ENCODE measurements at regions not wholly inside any gene's neighbourhood (a gene's known extent, or its start where the extent isn't known, plus 50 kb on each side); places are given as distances from the start of the nearest gene placed in this dataset.

DNA sequence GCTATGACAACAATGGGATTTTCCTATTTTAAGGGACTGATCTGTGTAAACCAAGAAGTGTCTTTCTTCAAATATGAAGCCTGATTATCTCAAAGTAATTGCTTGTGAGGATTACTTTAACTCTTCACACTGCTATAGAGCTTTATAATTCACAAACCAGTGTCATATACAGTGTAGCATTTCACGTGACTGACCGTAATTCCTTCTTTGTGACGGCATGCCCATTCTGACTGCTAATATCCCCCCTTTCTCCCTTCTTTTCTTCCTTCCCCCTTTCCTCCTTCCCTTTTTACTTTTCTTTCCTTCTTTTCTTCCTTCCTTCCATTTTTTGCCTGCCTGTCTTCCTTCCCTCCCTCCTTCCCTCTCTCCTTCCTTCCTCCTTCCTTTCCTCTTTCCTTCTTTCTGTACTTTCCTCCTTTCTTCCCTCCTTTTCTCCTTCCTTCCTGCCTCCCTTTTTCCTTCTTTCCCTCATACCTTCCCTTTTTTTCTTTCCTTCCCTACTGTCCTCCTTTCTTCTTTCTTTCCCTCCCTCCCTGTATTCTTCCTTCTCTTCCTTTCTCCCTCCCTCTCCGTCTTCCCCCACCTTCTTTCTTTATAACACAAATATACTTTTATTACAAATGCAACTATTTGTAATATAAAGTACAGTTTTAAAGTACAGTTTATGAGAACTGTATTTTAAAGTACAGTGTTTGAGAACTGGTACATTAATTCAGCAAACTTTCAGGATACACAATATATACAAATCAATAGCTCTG is 75.0 kb upstream of the EXOC2 start:
- H3K27me3 ChIP-seq: peaks cover 0 to 5% of the 10 kb centered on the region in 2 donors
- no peak overlapping the region for H3K4me3 ChIP-seq
- TF ChIP-seq, protein P1, sequence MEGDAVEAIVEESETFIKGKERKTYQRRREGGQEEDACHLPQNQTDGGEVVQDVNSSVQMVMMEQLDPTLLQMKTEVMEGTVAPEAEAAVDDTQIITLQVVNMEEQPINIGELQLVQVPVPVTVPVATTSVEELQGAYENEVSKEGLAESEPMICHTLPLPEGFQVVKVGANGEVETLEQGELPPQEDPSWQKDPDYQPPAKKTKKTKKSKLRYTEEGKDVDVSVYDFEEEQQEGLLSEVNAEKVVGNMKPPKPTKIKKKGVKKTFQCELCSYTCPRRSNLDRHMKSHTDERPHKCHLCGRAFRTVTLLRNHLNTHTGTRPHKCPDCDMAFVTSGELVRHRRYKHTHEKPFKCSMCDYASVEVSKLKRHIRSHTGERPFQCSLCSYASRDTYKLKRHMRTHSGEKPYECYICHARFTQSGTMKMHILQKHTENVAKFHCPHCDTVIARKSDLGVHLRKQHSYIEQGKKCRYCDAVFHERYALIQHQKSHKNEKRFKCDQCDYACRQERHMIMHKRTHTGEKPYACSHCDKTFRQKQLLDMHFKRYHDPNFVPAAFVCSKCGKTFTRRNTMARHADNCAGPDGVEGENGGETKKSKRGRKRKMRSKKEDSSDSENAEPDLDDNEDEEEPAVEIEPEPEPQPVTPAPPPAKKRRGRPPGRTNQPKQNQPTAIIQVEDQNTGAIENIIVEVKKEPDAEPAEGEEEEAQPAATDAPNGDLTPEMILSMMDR (IDR thresholded peaks at IDR 0.05): no peak
- H3K9me3 ChIP-seq: peaks cover 0 to 4% (median 0%) of the 10 kb centered on the region in 3 donors
- no peaks in the 10 kb centered on the region for H3K4me1 ChIP-seq
- H3K27ac ChIP-seq: no peak overlapping the region
- DNase-seq: no peak
- intact Hi-C loops (cut with DNase I; ENCODE audit: low total_unique reads): no loop called here
- no peaks in the 10 kb centered on the region for H3K36me3 ChIP-seq

DNA sequence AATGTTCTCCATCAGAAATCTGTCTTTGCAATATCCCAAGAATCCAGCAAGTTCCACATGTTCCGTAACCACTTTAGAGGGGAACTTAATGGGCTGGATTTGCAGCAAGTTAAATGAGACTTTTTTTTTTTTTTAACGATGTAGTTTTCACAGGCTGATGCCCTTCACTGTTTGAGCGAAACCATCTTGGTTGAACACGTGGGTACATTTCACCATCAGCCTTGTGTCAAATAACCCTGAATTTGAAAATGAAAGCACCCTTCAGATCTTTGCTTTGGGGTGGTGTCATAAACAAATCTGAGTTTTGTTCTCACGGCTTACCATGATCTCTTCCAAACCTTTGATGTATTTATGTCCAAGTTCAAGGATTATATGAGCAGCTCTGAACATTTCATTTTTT is 73.7 kb upstream of the EXOC2 start:
- Histone ChIP-seq H3K27ac (no peak overlapping the region), H3K9me3 (peaks cover 0 to 2% (median 0%) of the 10 kb centered on the region in 3 donors), H3K4me1 (no peaks in the 10 kb centered on the region), H3K36me3 (no peaks in the 10 kb centered on the region), H3K4me3 (no peak overlapping the region), H3K27me3 (peaks cover 0 to 5% of the 10 kb centered on the region in 2 donors)
- intact Hi-C loops (cut with DNase I; ENCODE audit: low total_unique reads): no loop called here
- DNase-seq: no peak
- TF ChIP-seq, protein P1 (IDR thresholded peaks at IDR 0.05): no peak

DNA sequence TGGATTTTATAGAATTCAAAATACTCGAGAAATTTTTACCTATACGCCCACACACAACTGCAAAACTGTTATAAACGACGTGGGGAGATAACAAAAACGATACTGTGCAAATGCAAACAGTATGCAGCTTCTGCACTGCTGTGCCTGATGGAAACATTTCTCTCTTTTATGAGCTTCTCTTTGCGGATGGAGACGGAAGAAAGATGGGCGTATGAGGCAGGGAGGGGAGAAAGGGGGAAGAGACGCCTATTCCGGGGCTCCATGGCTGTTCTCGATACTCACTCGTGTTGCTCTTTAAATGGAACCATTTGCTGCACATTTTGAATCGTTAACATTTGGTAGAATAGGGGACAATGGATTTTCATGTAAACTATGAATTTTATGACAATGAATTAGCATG is 69.1 kb upstream of the EXOC2 start:
- intact Hi-C loops (cut with DNase I; ENCODE audit: low total_unique reads): no loop called here
- H3K36me3 ChIP-seq: no peaks in the 10 kb centered on the region
- DNase-seq: no peak
- no peak overlapping the region for H3K4me3 ChIP-seq
- no peaks in the 10 kb centered on the region for H3K9me3 ChIP-seq
- H3K27ac ChIP-seq: no peak overlapping the region
- no peaks in the 10 kb centered on the region for H3K4me1 ChIP-seq
- TF ChIP-seq, protein P1 (IDR thresholded peaks at IDR 0.05): no peak
- H3K27me3 ChIP-seq: peaks cover 0 to 5% of the 10 kb centered on the region in 2 donors

DNA sequence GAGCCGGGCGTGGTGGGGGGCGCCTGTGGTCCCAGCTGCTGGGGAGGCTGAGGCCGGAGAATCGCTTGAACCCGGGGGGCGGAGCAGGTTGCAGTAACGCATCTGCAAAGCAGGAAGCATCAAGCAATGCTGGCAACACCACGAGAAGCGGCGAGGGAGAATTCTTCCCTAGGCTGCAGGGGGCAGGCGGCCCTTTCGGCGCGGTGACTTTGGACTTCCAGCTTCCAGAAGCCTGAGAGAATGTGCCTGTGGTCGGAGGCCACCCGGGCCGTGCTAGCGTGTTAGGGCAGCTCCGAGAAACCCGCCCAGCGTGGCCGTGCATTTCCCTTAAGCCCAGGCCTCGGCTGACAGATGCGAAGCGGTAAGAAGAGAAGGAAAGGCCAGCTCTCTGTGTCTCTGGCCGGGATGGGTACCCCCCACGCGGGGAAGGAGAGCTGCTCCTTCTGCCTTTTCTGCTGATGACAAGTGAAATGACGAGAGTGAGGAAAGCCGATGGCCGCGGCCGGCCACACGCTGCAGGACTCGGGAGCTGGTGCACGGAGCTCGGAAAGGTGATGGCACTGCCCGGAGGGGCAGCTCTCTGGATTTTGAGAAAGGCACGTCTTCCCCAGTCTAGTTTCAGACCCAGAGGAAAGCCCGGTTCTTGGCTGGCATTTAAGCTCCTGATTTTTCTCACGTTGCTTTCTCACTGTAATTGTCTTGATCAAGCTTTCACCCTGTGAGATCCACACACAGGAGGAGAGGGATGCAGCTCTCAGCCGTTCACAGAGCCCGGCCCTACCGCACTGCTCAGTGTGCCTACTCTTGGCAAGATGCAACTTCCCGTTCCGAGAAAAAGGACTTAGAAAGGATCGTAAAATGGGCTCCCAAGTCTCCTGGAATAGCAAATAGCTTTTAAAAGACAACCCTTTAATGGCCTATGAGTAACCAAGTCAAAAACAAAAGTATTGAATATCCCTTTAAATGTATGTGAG is 68.3 kb upstream of the EXOC2 start:
- intact Hi-C loops (cut with DNase I; ENCODE audit: low total_unique reads): no loop called here
- peaks cover 0 to 5% of the 10 kb centered on the region in 2 donors for H3K27me3 ChIP-seq
- DNase-seq: no peak
- no peaks in the 10 kb centered on the region for H3K9me3 ChIP-seq
- H3K27ac ChIP-seq: no peak overlapping the region
- no peaks in the 10 kb centered on the region for H3K36me3 ChIP-seq
- no peaks in the 10 kb centered on the region for H3K4me1 ChIP-seq
- H3K4me3 ChIP-seq: no peak overlapping the region
- TF ChIP-seq, protein P1 (IDR thresholded peaks at IDR 0.05): no peak

DNA sequence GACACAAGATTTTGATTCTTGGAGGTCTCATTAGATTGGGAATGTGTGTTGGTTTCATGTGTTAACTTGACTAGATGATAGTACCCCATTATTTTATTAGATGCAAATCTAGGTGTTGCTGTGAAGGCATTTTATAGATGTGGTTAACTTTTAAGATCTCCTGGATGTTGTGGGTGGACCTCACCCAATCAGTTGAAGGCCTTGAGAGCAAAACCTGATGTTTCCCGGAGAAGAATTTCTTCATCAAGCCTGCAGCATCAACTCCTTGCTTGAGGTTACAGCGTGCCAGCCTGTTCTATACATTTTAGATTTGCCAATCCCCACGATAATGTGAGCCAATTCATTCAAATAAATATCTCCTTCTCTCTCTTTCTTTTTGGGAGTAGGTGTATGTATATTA is 66.8 kb upstream of the EXOC2 start:
- Histone ChIP-seq H3K9me3 (no peaks in the 10 kb centered on the region), H3K27ac (no peak overlapping the region), H3K4me3 (no peak overlapping the region), H3K36me3 (no peaks in the 10 kb centered on the region), H3K27me3 (peaks cover 0 to 4% of the 10 kb centered on the region in 2 donors), H3K4me1 (no peaks in the 10 kb centered on the region)
- intact Hi-C loops (cut with DNase I; ENCODE audit: low total_unique reads): no loop called here
- TF ChIP-seq, protein P1 (IDR thresholded peaks at IDR 0.05): no peak
- DNase-seq: no peak
